ENCODE measurements at regions not wholly inside any gene's neighbourhood (a gene's known extent, or its start where the extent isn't known, plus 50 kb on each side); places are given as distances from the start of the nearest gene placed in this dataset.

- no peaks in the 10 kb centered on the region for H3K27me3 ChIP-seq (ENCODE audit: control insufficient read depth in 2 of 2, insufficient read depth in 1 of 2, low read length in 1 of 2)
- no peaks in the 10 kb centered on the region for H3K9me3 ChIP-seq (ENCODE audit: control insufficient read depth in 2 of 2, insufficient read depth in 1 of 2, low read length in 1 of 2)
- H3K4me3 ChIP-seq (ENCODE audit: low read length in 2 of 2): no peak overlapping the region
- peaks cover 0 to 2% of the 10 kb centered on the region in 2 donors for H3K4me1 ChIP-seq (ENCODE audit: control insufficient read depth in 2 of 2, insufficient read depth in 2 of 2, low read length in 2 of 2)
- 57% methylated on average over 5 of the region's 5 CpGs for WGBS
- peak in 1 of 9 donors; percentile 38 for DNase-seq (ENCODE audit: low read depth in 6 of 9, low spot score in 9 of 9)
- peak overlapping the region in 1 of 2 donors; percentile 43 for H3K27ac ChIP-seq (ENCODE audit: low read depth in 1 of 2, low read length in 1 of 2)
- H3K36me3 ChIP-seq (ENCODE audit: control insufficient read depth in 2 of 2, insufficient read depth in 2 of 2, low read length in 1 of 2): no peaks in the 10 kb centered on the region
Observed at GRCh38 chr17:14605267-14605599, 304.4 kb downstream of the HS3ST3B1 start.

GRCh38 chr17:14604591-14605266 lies 303.8 kb downstream of the HS3ST3B1 start:
- DNase-seq (ENCODE audit: low read depth in 6 of 9, low spot score in 9 of 9): no peak
- Histone ChIP-seq H3K4me3 (ENCODE audit: low read length in 2 of 2) (no peak overlapping the region), H3K4me1 (ENCODE audit: control insufficient read depth in 2 of 2, insufficient read depth in 2 of 2, low read length in 2 of 2) (peaks cover 0 to 2% of the 10 kb centered on the region in 2 donors), H3K27ac (ENCODE audit: low read depth in 1 of 2, low read length in 1 of 2) (peak overlapping the region in 1 of 2 donors; percentile 43), H3K36me3 (ENCODE audit: control insufficient read depth in 2 of 2, insufficient read depth in 2 of 2, low read length in 1 of 2) (no peaks in the 10 kb centered on the region), H3K27me3 (ENCODE audit: control insufficient read depth in 2 of 2, insufficient read depth in 1 of 2, low read length in 1 of 2) (no peaks in the 10 kb centered on the region), H3K9me3 (ENCODE audit: control insufficient read depth in 2 of 2, insufficient read depth in 1 of 2, low read length in 1 of 2) (no peaks in the 10 kb centered on the region)
- 36% methylated on average over 9 of the region's 9 CpGs for WGBS

- Histone ChIP-seq H3K27ac (ENCODE audit: low read depth in 1 of 2, low read length in 1 of 2) (peak overlapping the region; percentile 31 to 59), H3K9me3 (ENCODE audit: control insufficient read depth in 2 of 2, insufficient read depth in 1 of 2, low read length in 1 of 2) (no peaks in the 10 kb centered on the region), H3K4me3 (ENCODE audit: low read length in 2 of 2) (no peak overlapping the region), H3K27me3 (ENCODE audit: control insufficient read depth in 2 of 2, insufficient read depth in 1 of 2, low read length in 1 of 2) (no peaks in the 10 kb centered on the region), H3K36me3 (ENCODE audit: control insufficient read depth in 2 of 2, insufficient read depth in 2 of 2, low read length in 1 of 2) (no peaks in the 10 kb centered on the region), H3K4me1 (ENCODE audit: control insufficient read depth in 2 of 2, insufficient read depth in 2 of 2, low read length in 2 of 2) (peaks cover 33 to 40% of the 10 kb centered on the region in 2 donors)
- DNase-seq (ENCODE audit: low read depth in 6 of 9, low spot score in 9 of 9): peak in 6 of 9 donors; percentile 29 to 81 (median 46)
- WGBS: 28% methylated on average over 4 of the region's 4 CpGs
Observed at GRCh38 chr17:14596224-14596623, 295.3 kb downstream of the HS3ST3B1 start.

GRCh38 chr17:14595656-14596055 lies 294.8 kb downstream of the HS3ST3B1 start:
- Histone ChIP-seq H3K4me1 (ENCODE audit: control insufficient read depth in 2 of 2, insufficient read depth in 2 of 2, low read length in 2 of 2) (peaks cover 33 to 40% of the 10 kb centered on the region in 2 donors), H3K4me3 (ENCODE audit: low read length in 2 of 2) (no peak overlapping the region), H3K9me3 (ENCODE audit: control insufficient read depth in 2 of 2, insufficient read depth in 1 of 2, low read length in 1 of 2) (no peaks in the 10 kb centered on the region), H3K27ac (ENCODE audit: low read depth in 1 of 2, low read length in 1 of 2) (peak overlapping the region in 1 of 2 donors; percentile 59), H3K36me3 (ENCODE audit: control insufficient read depth in 2 of 2, insufficient read depth in 2 of 2, low read length in 1 of 2) (no peaks in the 10 kb centered on the region), H3K27me3 (ENCODE audit: control insufficient read depth in 2 of 2, insufficient read depth in 1 of 2, low read length in 1 of 2) (no peaks in the 10 kb centered on the region)
- peak in 3 of 9 donors; percentile 31 to 64 (median 43) for DNase-seq (ENCODE audit: low read depth in 6 of 9, low spot score in 9 of 9)
- WGBS: 50% methylated on average over 6 of the region's 6 CpGs

- Histone ChIP-seq H3K27me3 (ENCODE audit: control insufficient read depth in 2 of 2, insufficient read depth in 1 of 2, low read length in 1 of 2) (no peaks in the 10 kb centered on the region), H3K4me3 (ENCODE audit: low read length in 2 of 2) (no peak overlapping the region), H3K9me3 (ENCODE audit: control insufficient read depth in 2 of 2, insufficient read depth in 1 of 2, low read length in 1 of 2) (no peaks in the 10 kb centered on the region), H3K36me3 (ENCODE audit: control insufficient read depth in 2 of 2, insufficient read depth in 2 of 2, low read length in 1 of 2) (no peaks in the 10 kb centered on the region), H3K4me1 (ENCODE audit: control insufficient read depth in 2 of 2, insufficient read depth in 2 of 2, low read length in 2 of 2) (peaks cover 33 to 40% of the 10 kb centered on the region in 2 donors), H3K27ac (ENCODE audit: low read depth in 1 of 2, low read length in 1 of 2) (no peak overlapping the region)
- 98% methylated on average over 5 of the region's 5 CpGs for WGBS
- no peak for DNase-seq (ENCODE audit: low read depth in 6 of 9, low spot score in 9 of 9)
Observed at GRCh38 chr17:14594690-14595089, 293.8 kb downstream of the HS3ST3B1 start.

GRCh38 chr17:14593956-14594355 lies 293.1 kb downstream of the HS3ST3B1 start:
- H3K27me3 ChIP-seq (ENCODE audit: control insufficient read depth in 2 of 2, insufficient read depth in 1 of 2, low read length in 1 of 2): no peaks in the 10 kb centered on the region
- no peaks in the 10 kb centered on the region for H3K9me3 ChIP-seq (ENCODE audit: control insufficient read depth in 2 of 2, insufficient read depth in 1 of 2, low read length in 1 of 2)
- H3K4me3 ChIP-seq (ENCODE audit: low read length in 2 of 2): no peak overlapping the region
- WGBS: 95% methylated on average over 6 of the region's 6 CpGs
- H3K27ac ChIP-seq (ENCODE audit: low read depth in 1 of 2, low read length in 1 of 2): no peak overlapping the region
- peaks cover 33 to 40% of the 10 kb centered on the region in 2 donors for H3K4me1 ChIP-seq (ENCODE audit: control insufficient read depth in 2 of 2, insufficient read depth in 2 of 2, low read length in 2 of 2)
- DNase-seq (ENCODE audit: low read depth in 6 of 9, low spot score in 9 of 9): no peak
- H3K36me3 ChIP-seq (ENCODE audit: control insufficient read depth in 2 of 2, insufficient read depth in 2 of 2, low read length in 1 of 2): no peaks in the 10 kb centered on the region

GRCh38 chr17:14590459-14591250 lies 289.8 kb downstream of the HS3ST3B1 start:
- Histone ChIP-seq H3K27ac (ENCODE audit: low read depth in 1 of 2, low read length in 1 of 2) (no peak overlapping the region), H3K4me3 (ENCODE audit: low read length in 2 of 2) (no peak overlapping the region), H3K36me3 (ENCODE audit: control insufficient read depth in 2 of 2, insufficient read depth in 2 of 2, low read length in 1 of 2) (no peaks in the 10 kb centered on the region), H3K9me3 (ENCODE audit: control insufficient read depth in 2 of 2, insufficient read depth in 1 of 2, low read length in 1 of 2) (no peaks in the 10 kb centered on the region), H3K27me3 (ENCODE audit: control insufficient read depth in 2 of 2, insufficient read depth in 1 of 2, low read length in 1 of 2) (no peaks in the 10 kb centered on the region), H3K4me1 (ENCODE audit: control insufficient read depth in 2 of 2, insufficient read depth in 2 of 2, low read length in 2 of 2) (peaks cover 7 to 12% of the 10 kb centered on the region in 2 donors)
- WGBS: 97% methylated on average over 5 of the region's 5 CpGs
- no peak for DNase-seq (ENCODE audit: low read depth in 6 of 9, low spot score in 9 of 9)

GRCh38 chr17:14585099-14585498 lies 284.2 kb downstream of the HS3ST3B1 start:
- no peaks in the 10 kb centered on the region for H3K27me3 ChIP-seq (ENCODE audit: control insufficient read depth in 2 of 2, insufficient read depth in 1 of 2, low read length in 1 of 2)
- H3K27ac ChIP-seq (ENCODE audit: low read depth in 1 of 2, low read length in 1 of 2): no peak overlapping the region
- no peak for DNase-seq (ENCODE audit: low read depth in 6 of 9, low spot score in 9 of 9)
- H3K36me3 ChIP-seq (ENCODE audit: control insufficient read depth in 2 of 2, insufficient read depth in 2 of 2, low read length in 1 of 2): no peaks in the 10 kb centered on the region
- no peaks in the 10 kb centered on the region for H3K4me1 ChIP-seq (ENCODE audit: control insufficient read depth in 2 of 2, insufficient read depth in 2 of 2, low read length in 2 of 2)
- H3K4me3 ChIP-seq (ENCODE audit: low read length in 2 of 2): no peak overlapping the region
- no peaks in the 10 kb centered on the region for H3K9me3 ChIP-seq (ENCODE audit: control insufficient read depth in 2 of 2, insufficient read depth in 1 of 2, low read length in 1 of 2)
- WGBS: 98% methylated on average over 4 of the region's 4 CpGs

GRCh38 chr17:14582996-14583395 lies 282.1 kb downstream of the HS3ST3B1 start:
- Histone ChIP-seq H3K36me3 (ENCODE audit: control insufficient read depth in 2 of 2, insufficient read depth in 2 of 2, low read length in 1 of 2) (no peaks in the 10 kb centered on the region), H3K4me3 (ENCODE audit: low read length in 2 of 2) (no peak overlapping the region), H3K27me3 (ENCODE audit: control insufficient read depth in 2 of 2, insufficient read depth in 1 of 2, low read length in 1 of 2) (no peaks in the 10 kb centered on the region), H3K9me3 (ENCODE audit: control insufficient read depth in 2 of 2, insufficient read depth in 1 of 2, low read length in 1 of 2) (no peaks in the 10 kb centered on the region), H3K27ac (ENCODE audit: low read depth in 1 of 2, low read length in 1 of 2) (no peak overlapping the region), H3K4me1 (ENCODE audit: control insufficient read depth in 2 of 2, insufficient read depth in 2 of 2, low read length in 2 of 2) (no peaks in the 10 kb centered on the region)
- DNase-seq (ENCODE audit: low read depth in 6 of 9, low spot score in 9 of 9): no peak
- 99% methylated on average over 2 of the region's 2 CpGs for WGBS

Measured in thymus (tissue), 11 donors.